ELR (cell line): ENCODE measurements at regions not wholly inside any gene's neighbourhood (a gene's known extent, or its start where the extent isn't known, plus 50 kb on each side); places are given as distances from the start of the nearest gene placed in this dataset.
"Not testable (repeated sequence)": the region's sequence is repeated elsewhere in the genome, so short reads cannot be mapped to it uniquely, and the experiment has no call there.

Source experiments
- DNase-seq: peaks from one replicate; pipeline ENCODE4 v3.0.0-alpha.2; 2015; ENCODE audit warnings: low read depth

- no peak for DNase-seq
Observed at GRCh38 chr11:89545691-89546090, 54.5 kb upstream of the NOX4 start.

DNA sequence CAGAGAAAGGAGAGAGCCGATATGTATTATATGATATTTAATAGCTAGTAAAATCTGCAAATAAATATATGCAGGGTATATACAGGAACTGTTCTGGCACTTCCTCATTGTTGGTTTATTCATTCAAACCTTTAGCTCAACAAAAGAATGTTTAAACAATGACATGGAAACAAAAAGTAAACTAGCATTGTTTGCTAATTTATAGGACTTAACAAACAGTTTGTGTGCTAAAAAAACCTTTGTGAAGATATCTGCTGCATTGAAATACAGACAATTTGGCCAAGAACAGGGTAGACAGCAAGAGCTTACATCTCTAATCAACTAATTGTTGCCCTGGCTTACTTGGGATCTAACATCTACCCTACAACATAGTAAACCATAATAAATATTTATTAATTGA, 64.6 kb upstream of the NOX4 start:
- not testable (repeated sequence) for DNase-seq

GRCh38 chr11:89556731-89557707, 65.8 kb upstream of the NOX4 start:
- DNase-seq = not testable (repeated sequence)

DNA sequence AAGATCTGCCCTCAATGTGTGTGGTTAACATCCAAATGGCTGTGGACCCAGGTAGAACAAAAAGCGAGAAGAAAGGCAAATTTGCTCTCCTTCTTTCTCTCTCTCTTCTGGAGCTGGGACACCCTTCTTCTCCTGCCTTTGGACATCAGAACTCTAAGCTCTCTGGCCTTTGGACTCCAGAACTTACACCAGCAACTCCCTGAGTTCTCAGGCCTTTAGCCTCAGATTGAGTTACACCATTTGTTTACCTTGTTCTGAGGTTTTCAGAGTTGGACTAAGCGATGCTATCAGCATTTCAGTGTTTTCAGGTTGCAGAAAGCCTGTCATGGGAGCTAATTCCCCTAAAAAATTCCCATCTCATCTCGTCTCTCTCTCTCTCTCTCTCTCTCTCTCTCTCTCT, 69.4 kb upstream of the NOX4 start:
- not testable (repeated sequence) for DNase-seq

DNA sequence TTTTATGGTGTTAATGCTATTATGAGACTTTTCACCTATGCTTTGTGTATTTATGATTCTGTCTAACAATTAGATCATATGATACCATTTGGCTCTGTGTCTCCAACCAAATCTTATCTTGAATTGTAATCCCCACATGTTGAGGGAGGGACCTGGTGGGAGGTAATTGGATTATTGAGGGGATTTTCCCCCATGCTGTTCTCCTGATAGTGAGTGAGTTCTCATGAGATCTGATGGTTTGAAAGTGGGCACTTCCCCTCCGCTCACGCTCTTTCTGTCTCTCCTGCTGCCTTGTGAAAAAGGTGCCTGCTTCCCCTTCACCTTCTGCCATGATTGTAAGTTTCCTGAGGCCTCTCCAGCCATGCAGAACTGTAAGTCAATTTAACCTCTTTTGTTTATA, 71.6 kb upstream of the NOX4 start:
- not testable (repeated sequence) for DNase-seq

DNA sequence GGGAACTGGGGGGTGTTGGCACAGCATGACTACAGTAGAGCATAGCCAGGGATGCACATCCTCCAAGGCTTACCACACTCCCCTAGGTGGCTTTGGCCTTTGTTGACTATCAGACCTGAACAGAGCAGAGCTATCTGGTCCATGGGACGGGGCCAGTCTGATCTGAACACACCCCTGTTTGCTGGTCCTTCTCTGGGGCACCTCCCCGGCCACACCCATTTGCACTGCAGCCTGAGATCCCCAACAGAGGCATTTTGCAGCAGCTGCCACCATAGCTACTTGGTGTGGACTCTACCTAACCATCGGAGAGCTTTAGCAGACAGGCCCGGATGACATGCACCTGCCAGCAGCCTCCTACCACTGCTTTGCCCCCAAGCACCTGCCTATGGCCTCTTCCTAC, 75.8 kb upstream of the NOX4 start:
- no peak for DNase-seq

DNA sequence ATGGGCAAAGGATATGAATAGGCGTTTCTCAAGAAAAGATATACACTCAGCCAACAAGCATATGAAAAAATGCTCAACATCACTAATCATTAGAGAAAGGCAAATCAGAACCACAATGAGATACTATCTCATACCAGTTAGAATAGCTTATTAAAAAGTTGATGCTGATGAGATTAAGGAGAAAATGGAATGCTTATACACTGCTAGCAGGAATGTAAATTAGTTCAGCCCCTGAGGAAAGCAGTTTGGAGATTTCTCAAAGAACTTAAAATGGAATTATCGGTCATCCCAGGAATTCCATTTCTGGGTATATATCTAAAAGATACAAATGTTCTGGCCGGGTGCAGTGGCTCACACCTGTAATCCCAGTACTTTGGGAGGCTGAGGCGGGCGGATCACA, 78.2 kb upstream of the NOX4 start:
- DNase-seq = not testable (repeated sequence)

DNA sequence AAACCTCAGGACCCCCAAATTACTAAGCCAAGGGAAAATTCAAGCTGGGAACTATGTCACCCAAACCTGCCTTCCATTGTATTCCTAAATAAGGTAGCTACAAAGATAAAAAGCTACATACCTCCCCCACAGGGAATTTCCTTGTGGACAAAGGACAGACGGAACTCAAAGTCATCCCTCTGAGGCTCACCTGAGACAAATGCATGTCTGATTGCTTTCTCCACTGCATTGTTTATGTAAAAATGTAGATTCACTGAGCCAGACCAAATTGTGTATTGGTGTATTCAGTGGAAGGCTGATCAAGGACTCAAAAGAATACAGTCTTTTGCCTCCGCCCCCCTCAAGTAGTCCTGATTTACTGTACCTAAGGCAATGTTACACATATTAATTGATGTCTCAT, 80.5 kb upstream of the NOX4 start:
- not testable (repeated sequence) for DNase-seq

DNA sequence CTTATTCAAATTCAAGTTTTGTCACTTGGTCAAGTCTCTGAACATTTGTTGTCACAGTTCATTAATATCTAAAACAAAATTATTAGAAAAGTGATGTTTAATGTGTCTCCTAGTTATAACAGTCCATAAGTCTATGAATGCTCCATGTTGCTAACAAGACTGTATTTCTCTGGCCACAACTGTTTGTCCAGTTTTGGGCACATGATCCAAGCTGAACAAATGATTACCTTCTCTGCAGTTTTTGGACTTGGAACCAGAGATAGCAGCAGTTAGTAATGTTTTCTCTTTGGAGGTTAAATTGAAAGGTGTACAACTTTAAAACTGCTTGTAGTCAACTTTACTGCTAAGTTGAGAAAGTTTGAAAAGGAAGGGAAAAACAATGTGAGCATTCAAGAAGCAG, 84.7 kb upstream of the NOX4 start:
- DNase-seq = not testable (repeated sequence)

GRCh38 chr11:89577428-89577827, 86.3 kb upstream of the NOX4 start:
- not testable (repeated sequence) for DNase-seq

DNA sequence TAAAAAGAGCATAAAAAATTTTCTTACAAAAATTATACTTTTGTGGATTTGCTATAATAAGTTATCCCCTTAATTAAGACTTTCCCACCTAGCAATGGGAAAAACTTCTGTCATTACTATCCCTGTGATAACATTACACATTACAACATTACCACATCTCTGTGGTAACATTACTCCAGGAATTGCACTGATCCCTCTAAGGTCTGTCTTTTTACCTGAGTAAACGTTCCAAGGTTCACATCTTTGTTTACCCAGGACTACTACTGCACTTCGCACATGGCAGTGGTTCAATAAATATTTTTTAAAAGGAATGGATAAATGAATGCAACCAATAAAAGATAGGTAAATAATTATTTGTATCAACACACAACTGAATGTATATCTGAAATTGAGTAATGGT, 92.4 kb upstream of the NOX4 start:
- DNase-seq = no peak

GRCh38 chr11:89585046-89585445, 93.9 kb upstream of the NOX4 start:
- not testable (repeated sequence) for DNase-seq

GRCh38 chr11:89585471-89585870, 94.3 kb upstream of the NOX4 start:
- DNase-seq = not testable (repeated sequence)

DNA sequence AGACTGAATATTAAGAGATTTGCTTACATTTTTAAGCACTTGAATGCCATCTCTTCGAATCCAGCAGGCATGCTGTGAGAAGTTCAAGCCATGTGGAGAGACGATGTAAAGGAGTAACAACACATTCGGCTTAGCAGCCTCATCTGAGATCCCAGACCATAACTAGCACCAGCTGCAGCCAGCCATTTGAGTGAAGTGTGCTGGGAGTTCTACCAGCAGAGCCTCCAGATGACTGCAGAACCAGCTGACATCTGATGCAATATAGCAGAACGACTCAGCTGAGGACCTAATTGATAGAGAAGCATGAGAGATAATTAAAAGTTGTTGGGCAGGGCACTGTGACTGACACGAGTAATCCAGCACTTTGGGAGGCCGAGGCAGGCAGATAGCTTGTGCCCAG, 98.2 kb upstream of the NOX4 start:
- not testable (repeated sequence) for DNase-seq

DNA sequence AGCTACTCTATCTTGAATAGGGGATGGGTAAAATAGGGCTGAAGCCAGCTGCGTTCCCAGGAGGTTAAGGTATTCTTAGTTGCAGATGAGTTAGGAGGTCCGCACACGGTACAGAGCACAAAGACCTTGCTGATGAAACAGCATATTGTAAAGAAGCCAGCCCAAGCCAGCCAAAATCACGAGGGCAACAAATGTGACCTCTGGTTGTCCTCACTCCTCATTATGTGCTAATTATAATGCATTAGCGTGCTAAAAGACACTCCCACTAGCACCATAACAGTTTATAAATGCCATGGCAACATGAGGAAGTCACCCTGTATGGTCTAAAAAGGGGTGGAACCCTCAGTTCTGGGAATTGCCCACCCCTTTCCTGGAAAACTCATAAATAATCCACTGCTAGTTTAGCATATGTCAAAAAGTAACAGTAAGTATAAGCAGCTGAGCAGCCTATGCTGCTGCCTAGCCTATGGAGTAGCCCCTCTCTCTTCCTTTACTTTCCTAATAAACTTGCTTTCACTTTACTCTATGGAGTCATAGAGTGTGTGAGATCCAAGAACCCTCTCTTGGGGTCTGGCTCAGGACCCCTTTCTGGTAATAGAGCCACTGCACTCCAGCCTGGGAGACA, 98.9 kb upstream of the NOX4 start:
- not testable (repeated sequence) for DNase-seq

DNA sequence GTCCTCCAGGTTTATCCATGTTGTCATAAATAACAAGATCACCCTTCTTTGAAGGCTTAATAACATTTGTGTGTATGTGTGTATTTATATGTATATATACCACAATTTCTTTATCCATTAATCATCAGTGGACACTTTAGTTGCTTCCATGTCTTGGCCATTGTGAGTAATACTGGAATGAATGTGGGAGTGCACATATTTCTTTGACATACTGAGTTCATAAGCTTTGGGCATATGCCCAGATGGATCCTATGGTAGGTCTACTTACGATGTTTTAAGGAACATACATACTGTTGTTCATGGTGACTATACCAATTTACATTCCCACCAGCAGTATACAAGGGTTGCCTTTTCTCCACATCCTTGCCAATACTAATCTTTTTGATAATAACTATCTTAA, 108.8 kb upstream of the TRIM77 start:
- DNase-seq = peak; percentile 84

DNA sequence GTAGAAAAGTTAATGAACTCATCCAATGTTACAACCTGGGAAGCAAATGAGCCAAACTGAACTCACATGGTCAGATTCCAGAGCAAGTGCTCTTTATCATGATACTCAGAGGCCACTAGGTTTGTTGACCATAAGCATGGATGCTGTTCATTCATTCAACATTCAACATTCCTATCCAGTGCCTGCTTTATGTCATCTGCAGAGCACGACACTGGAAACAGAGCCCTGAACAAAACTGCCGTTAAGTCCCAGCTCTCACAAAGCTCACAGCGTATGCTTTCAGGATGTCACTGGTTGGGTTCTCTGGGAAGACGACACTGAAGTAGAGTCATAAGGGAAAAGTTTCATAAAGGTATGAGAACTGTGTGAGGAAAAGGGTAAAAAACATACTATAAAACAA, 105.8 kb upstream of the TRIM77 start:
- no peak for DNase-seq

GRCh38 chr11:89606845-89607244, 103.3 kb upstream of the TRIM77 start:
- peak; percentile 84 for DNase-seq

- DNase-seq = peak; percentile 15
Observed at GRCh38 chr11:89607497-89607896, 102.6 kb upstream of the TRIM77 start.

DNA sequence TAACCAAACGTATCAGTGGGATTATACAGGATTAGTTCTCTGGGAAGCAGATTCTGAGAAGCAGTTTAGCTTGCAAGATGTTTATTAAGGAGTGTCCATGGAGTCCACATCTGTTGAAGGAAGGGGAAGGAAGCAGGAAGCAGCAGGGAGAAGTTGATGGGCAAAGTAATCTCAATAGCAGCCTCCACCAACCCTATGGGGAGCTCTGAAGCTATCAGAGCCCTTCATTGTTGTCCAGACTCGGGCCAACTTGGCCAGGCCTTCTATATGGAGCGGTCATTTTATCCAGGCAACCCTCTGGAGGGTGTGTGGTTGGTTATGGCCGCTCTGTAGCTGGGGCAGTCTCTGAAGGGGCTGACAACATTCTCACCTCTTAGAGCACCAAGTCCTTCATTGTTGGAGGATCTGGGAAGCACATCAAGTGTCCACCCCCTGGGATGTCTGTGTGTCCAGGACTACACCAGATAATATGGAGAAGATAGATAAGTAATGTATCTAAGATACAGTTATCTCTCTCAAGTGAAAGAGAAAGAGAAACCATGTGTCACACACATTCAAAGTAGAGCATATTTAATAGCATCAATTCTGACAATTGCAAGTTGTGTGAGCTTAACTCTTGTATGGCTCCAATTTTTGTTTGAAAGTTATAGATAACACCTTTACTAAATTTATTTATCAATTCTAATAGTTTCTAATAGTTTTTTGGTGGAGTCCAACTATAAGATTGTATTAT, 101.7 kb upstream of the TRIM77 start:
- DNase-seq = no peak

DNA sequence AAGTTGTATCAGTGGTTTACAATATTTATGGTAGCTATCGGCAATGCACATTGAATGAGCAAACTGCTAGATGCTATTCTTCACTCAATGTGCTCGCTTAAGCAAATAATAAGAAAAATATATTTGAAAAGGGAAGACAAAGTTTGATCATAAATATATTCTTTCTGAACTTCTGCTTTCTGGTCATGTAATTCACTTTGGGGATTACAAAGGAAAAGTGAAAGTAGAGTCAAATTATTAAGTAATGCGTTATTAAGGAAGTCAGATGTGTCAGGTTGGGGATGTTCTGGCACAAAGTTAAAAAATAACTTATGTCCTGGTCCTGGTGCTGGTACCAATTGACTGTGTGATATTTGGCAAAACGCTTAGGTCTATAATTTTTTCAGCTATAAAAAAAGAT, 98.0 kb upstream of the TRIM77 start:
- no peak for DNase-seq

DNA sequence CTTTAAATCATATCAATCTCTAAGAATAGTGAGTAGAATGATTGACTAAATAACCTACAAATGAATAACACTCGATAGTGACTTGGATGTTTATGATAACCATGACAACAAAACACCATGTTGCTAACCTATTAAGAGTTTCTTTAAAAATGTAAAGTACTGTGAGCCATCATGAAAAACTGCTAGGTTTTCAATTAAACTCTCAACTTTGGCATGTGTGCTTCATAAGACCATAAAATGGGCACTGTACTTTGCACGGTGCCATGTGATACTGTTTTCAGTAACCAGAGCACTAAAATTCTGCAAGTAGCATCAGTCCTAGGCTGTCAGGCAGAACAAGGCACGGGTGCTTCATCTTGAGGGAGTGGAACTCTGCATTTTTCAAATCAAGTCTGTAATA, 96.2 kb upstream of the TRIM77 start:
- DNase-seq = no peak

GRCh38 chr11:89614428-89614827, 95.7 kb upstream of the TRIM77 start:
- peak; percentile 53 for DNase-seq
